RWPE2 (cell line): ENCODE measurements at regions not wholly inside any gene's neighbourhood (a gene's known extent, or its start where the extent isn't known, plus 50 kb on each side); places are given as distances from the start of the nearest gene placed in this dataset.

Source experiments
- ATAC-seq: fragments of 200-7000 bp; cut with Tn5 transposase; 3 replicates; pipeline ENCODE4 v1.9.1; 2021; ENCODE audit warnings: low read depth
- DNase-seq: peaks from one replicate; pipeline ENCODE4 v3.0.0-alpha.2; 2020; ENCODE audit warnings: low spot score
- H3K27ac ChIP-seq: fragments of 450-650 bp; 2 replicates; pipeline ENCODE4 v1.5.1; 2017; ENCODE audit warnings: mild to moderate bottlenecking; ENCODE audit not compliant: poor library complexity, severe bottlenecking
- H3K27me3 ChIP-seq: fragments of 250-450 bp; sonication (Bioruptor Pico); 2 replicates; pipeline ENCODE4 v1.5.1; 2021; ENCODE audit warnings: mild to moderate bottlenecking, moderate library complexity; ENCODE audit not compliant: insufficient read depth, poor library complexity, severe bottlenecking
- H3K36me3 ChIP-seq: fragments of 250-450 bp; sonication (Bioruptor Pico); 2 replicates; pipeline ENCODE4 v1.5.1; 2020; ENCODE audit warnings: low read depth, mild to moderate bottlenecking, moderate library complexity
- H3K4me1 ChIP-seq: fragments of 250-450 bp; sonication (Bioruptor Pico); 2 replicates; pipeline ENCODE4 v1.5.1; 2021; ENCODE audit warnings: mild to moderate bottlenecking, moderate library complexity; ENCODE audit not compliant: insufficient read depth, poor library complexity, severe bottlenecking
- H3K4me3 ChIP-seq: fragments of 250-450 bp; sonication (Bioruptor Pico); 2 replicates; pipeline ENCODE4 v1.5.1; 2021; ENCODE audit warnings: mild to moderate bottlenecking, moderate library complexity; ENCODE audit not compliant: severe bottlenecking
- H3K9me3 ChIP-seq: fragments of 250-450 bp; sonication (Bioruptor Pico); 2 replicates; pipeline ENCODE4 v1.5.1; 2021; ENCODE audit warnings: mild to moderate bottlenecking, moderate library complexity; ENCODE audit not compliant: severe bottlenecking
- CTCF ChIP-seq: fragments of 450-650 bp; IDR thresholded peaks from one replicate; pipeline ENCODE4 v1.5.1; 2017; ENCODE audit warnings: mild to moderate bottlenecking, moderate library complexity; ENCODE audit not compliant: poor library complexity, severe bottlenecking

- H3K27me3 ChIP-seq, result no peaks in the 10 kb centered on the region
- H3K4me3 ChIP-seq, result no peak overlapping the region
- DNase-seq (no peak), ATAC-seq (no peak)
- H3K27ac ChIP-seq, result no peak overlapping the region
- no peaks in the 10 kb centered on the region for H3K9me3 ChIP-seq
- no peak for TF ChIP-seq CTCF
- no peaks in the 10 kb centered on the region for H3K36me3 ChIP-seq
- H3K4me1 ChIP-seq, result no peaks in the 10 kb centered on the region
Measured at GRCh38 chr6:131413831-131414191, 159.2 kb upstream of the ARG1 start.

- ATAC-seq (no peak), DNase-seq (no peak)
- Histone ChIP-seq H3K4me3 (no peak overlapping the region), H3K9me3 (no peaks in the 10 kb centered on the region), H3K4me1 (no peaks in the 10 kb centered on the region), H3K27me3 (no peaks in the 10 kb centered on the region), H3K36me3 (no peaks in the 10 kb centered on the region), H3K27ac (no peak overlapping the region)
- TF ChIP-seq CTCF, result no peak
Measured at GRCh38 chr6:131414956-131415355, 158.1 kb upstream of the ARG1 start.

- Histone ChIP-seq H3K9me3 (no peaks in the 10 kb centered on the region), H3K36me3 (no peaks in the 10 kb centered on the region), H3K4me3 (no peak overlapping the region), H3K27ac (no peak overlapping the region), H3K27me3 (no peaks in the 10 kb centered on the region), H3K4me1 (no peaks in the 10 kb centered on the region)
- no peak for TF ChIP-seq CTCF
- no peak for DNase-seq
- ATAC-seq, result no peak
Measured at GRCh38 chr6:131418441-131418840, 154.6 kb upstream of the ARG1 start.

GRCh38 chr6:131419702-131420101, 153.3 kb upstream of the ARG1 start:
- H3K36me3 ChIP-seq, result no peaks in the 10 kb centered on the region
- no peak overlapping the region for H3K4me3 ChIP-seq
- no peak for TF ChIP-seq CTCF
- no peaks in the 10 kb centered on the region for H3K4me1 ChIP-seq
- no peaks in the 10 kb centered on the region for H3K27me3 ChIP-seq
- H3K27ac ChIP-seq, result no peak overlapping the region
- no peak for DNase-seq
- ATAC-seq, result no peak
- H3K9me3 ChIP-seq, result no peaks in the 10 kb centered on the region

- Histone ChIP-seq H3K4me1 (no peaks in the 10 kb centered on the region), H3K9me3 (no peaks in the 10 kb centered on the region), H3K4me3 (no peak overlapping the region), H3K27me3 (no peaks in the 10 kb centered on the region), H3K36me3 (no peaks in the 10 kb centered on the region), H3K27ac (no peak overlapping the region)
- ATAC-seq, result no peak
- no peak for DNase-seq
- TF ChIP-seq CTCF, result no peak
Measured at GRCh38 chr6:131424016-131424415, 149.0 kb upstream of the ARG1 start.
